HCT116 (cell line): ENCODE measurements at regions not wholly inside any gene's neighbourhood (a gene's known extent, or its start where the extent isn't known, plus 50 kb on each side); places are given as distances from the start of the nearest gene placed in this dataset.

Experiments used
- ATAC-seq: fragments of 200-7000 bp; cut with Tn5 transposase; 2 replicates; pipeline ENCODE4 v1.9.1; 2020; ENCODE audit warnings: mild to moderate bottlenecking, moderate library complexity
- BruUV-seq: library from RNA; stranded (reverse); fragments of 400-500 nt; replicated peaks from 2 replicates; lab custom pipeline; 2021; lab: Mats Ljungman, UMichigan
- CTCF ChIA-PET: fragments of 300-600 bp; sonication (Branson Sonifier 250); formaldehyde crosslinking; loops from one replicate; lab custom pipeline; 2021; ENCODE audit warnings: antibody characterized with exemption; lab: Charles Lee
- POLR2A ChIA-PET: fragments of 300-600, 350-600 bp; sonication (Branson Sonifier 250); formaldehyde crosslinking; loops from one replicate; lab custom pipeline; 2021; ENCODE audit warnings: antibody characterized with exemption; lab: Charles Lee
- RAD21 ChIA-PET, 2 experiments: fragments of 300-600 bp; sonication (Branson Sonifier 250); formaldehyde crosslinking; loops; one replicate each; lab custom pipeline; 2023; ENCODE audit warnings: low total read pairs in 2 of 2; ENCODE audit not compliant: uncharacterized antibody in 2 of 2, unreplicated experiment in 2 of 2, low non-redundant PET in 1 of 2; lab: Charles Lee
- DNase-seq: peaks from one replicate; pipeline ENCODE4 v3.0.0-alpha.2; 2010; ENCODE audit warnings: low read depth, low spot score
- H2AFZ ChIP-seq: fragments of 200-600 bp; shearing (Covaris generic), sonication (generic); 2 replicates; pipeline ENCODE4 v1.6.1; 2017; ENCODE audit warnings: low read depth, mixed run types, mixed read lengths, antibody characterized with exemption, low read length; ENCODE audit not compliant: poor library complexity, severe bottlenecking
- H3K27ac ChIP-seq: 2 replicates; pipeline ENCODE4 v1.5.1; 2012; ENCODE audit warnings: low read depth, low read length
- H3K27me3 ChIP-seq: fragments of 200-600 bp; sonication (generic); 2 replicates; pipeline ENCODE4 v1.6.1; 2016; ENCODE audit warnings: mixed run types, low read length, mixed read lengths; ENCODE audit not compliant: insufficient read depth
- H3K36me3 ChIP-seq, 2 experiments: fragments of 200-500 bp in 1 of 2; fragments of 200-600 bp in 1 of 2; sonication (Bioruptor generic) in 1 of 2; sonication (generic) in 1 of 2; 2 replicates each; pipeline versions ENCODE4 v1.5.1 to v1.6.1; 2014 to 2016; ENCODE audit warnings: low read length in 2 of 2, inconsistent platforms in 1 of 2, mixed read lengths in 1 of 2, mixed run types in 1 of 2; ENCODE audit not compliant: insufficient read depth in 2 of 2, control insufficient read depth in 1 of 2
- H3K4me1 ChIP-seq, 2 experiments: fragments of 200-600 bp in 1 of 2; sonication (generic) in 1 of 2; 2 replicates each; pipeline versions ENCODE4 v1.5.1 to v1.6.1; 2012 to 2017; ENCODE audit warnings: low read length in 2 of 2, inconsistent platforms in 1 of 2, mild to moderate bottlenecking in 1 of 2, mixed read lengths in 1 of 2, mixed run types in 1 of 2, moderate library complexity in 1 of 2; ENCODE audit not compliant: insufficient read depth in 2 of 2, control insufficient read depth in 1 of 2
- H3K4me2 ChIP-seq: fragments of 200-600 bp; sonication (generic); 2 replicates; pipeline ENCODE4 v1.6.1; 2017; ENCODE audit warnings: mixed run types, low read length, mixed read lengths
- H3K4me3 ChIP-seq, 2 experiments: fragments of 200-600 bp in 1 of 2; sonication (generic) in 1 of 2; replicated peaks in 1 of 2; 2 replicates each; pipeline ENCODE4 v1.5.1; 2011 to 2016; ENCODE audit warnings: low read length in 2 of 2, control low read depth in 1 of 2, low read depth in 1 of 2, mild to moderate bottlenecking in 1 of 2, mixed read lengths in 1 of 2, mixed run types in 1 of 2
- H3K79me2 ChIP-seq: fragments of 200-600 bp; sonication (generic); 2 replicates; pipeline ENCODE4 v1.6.1; 2017; ENCODE audit warnings: mild to moderate bottlenecking, mixed run types, low read length, moderate library complexity, mixed read lengths; ENCODE audit not compliant: insufficient read depth
- H3K9ac ChIP-seq: fragments of 200-600 bp; sonication (generic); 2 replicates; pipeline ENCODE4 v1.6.1; 2016; ENCODE audit warnings: low read length, mixed read lengths
- H3K9me2 ChIP-seq: fragments of 200-600 bp; sonication (generic), shearing (Covaris generic); 2 replicates; pipeline ENCODE4 v1.6.1; 2017; ENCODE audit warnings: mixed run types, mild to moderate bottlenecking, moderate library complexity; ENCODE audit not compliant: insufficient read depth
- H3K9me3 ChIP-seq, 2 experiments: fragments of 200-500 bp in 1 of 2; fragments of 200-600 bp in 1 of 2; sonication (Bioruptor generic) in 1 of 2; sonication (generic) in 1 of 2; 2 replicates each; pipeline ENCODE4 v1.6.1; 2014 to 2017; ENCODE audit warnings: low read length in 2 of 2, mixed read lengths in 2 of 2, inconsistent platforms in 1 of 2, low read depth in 1 of 2, mild to moderate bottlenecking in 1 of 2, mixed run types in 1 of 2, moderate library complexity in 1 of 2; ENCODE audit not compliant: control insufficient read depth in 1 of 2, insufficient read depth in 1 of 2
- H4K20me1 ChIP-seq: fragments of 200-600 bp; sonication (generic), shearing (Covaris generic); 2 replicates; pipeline ENCODE4 v1.6.1; 2017; ENCODE audit warnings: mixed run types, mild to moderate bottlenecking, moderate library complexity; ENCODE audit not compliant: insufficient read depth
- CBX3 ChIP-seq: IDR thresholded peaks from 2 replicates; pipeline ENCODE4 v1.6.1; 2012; ENCODE audit warnings: low read depth
- CEBPB ChIP-seq: IDR thresholded peaks from 2 replicates; pipeline ENCODE4 v1.6.1; 2012; ENCODE audit warnings: low read depth
- EGR1 ChIP-seq: IDR thresholded peaks from 2 replicates; pipeline ENCODE4 v1.6.1; 2012; ENCODE audit warnings: low read depth
- EZH2phosphoT487 ChIP-seq: fragments of 200-600 bp; IDR thresholded peaks from 2 replicates; pipeline ENCODE4 v1.6.1; 2018; ENCODE audit warnings: antibody characterized with exemption, borderline replicate concordance
- FOSL1 ChIP-seq: IDR thresholded peaks from 2 replicates; pipeline ENCODE4 v1.6.1; 2012; ENCODE audit warnings: low read depth
- JUND ChIP-seq: IDR thresholded peaks from 2 replicates; pipeline ENCODE4 v1.6.1; 2012
- POLR2A ChIP-seq: IDR thresholded peaks from 2 replicates; pipeline ENCODE4 v1.7.0; 2011; ENCODE audit warnings: borderline replicate concordance; ENCODE audit not compliant: insufficient read depth, insufficient read length; ENCODE audit errors: extremely low read depth
- SIN3A ChIP-seq: IDR thresholded peaks from 2 replicates; pipeline ENCODE4 v1.6.1; 2012; ENCODE audit warnings: low read depth
- TCF7L2 ChIP-seq: IDR thresholded peaks from 2 replicates; pipeline ENCODE4 v1.7.0; 2011; ENCODE audit warnings: borderline replicate concordance, inconsistent platforms; ENCODE audit not compliant: insufficient read depth, insufficient read length; ENCODE audit errors: extremely low read depth
- intact Hi-C: fragments of 100-400 bp; cut with micrococcal nuclease; formaldehyde crosslinking; loops from 2 replicates; pipeline ENCODE4 v1.10.0; 2022
- TF ChIP-seq, protein P1 (sequence below), 3 experiments: fragments of 200-600 bp in 1 of 3; sonication (generic) in 1 of 3; IDR thresholded peaks in 2 of 3; conservative IDR thresholded peaks in 1 of 3; 2 replicates each; pipeline ENCODE4 v1.5.1; 2012 to 2017; ENCODE audit warnings: low read depth in 2 of 3, low read length in 2 of 3, antibody characterized with exemption in 1 of 3, borderline replicate concordance in 1 of 3, control low read depth in 1 of 3, mild to moderate bottlenecking in 1 of 3, mixed read lengths in 1 of 3, mixed run types in 1 of 3, moderate library complexity in 1 of 3; ENCODE audit not compliant: insufficient read depth in 1 of 3

DNA sequence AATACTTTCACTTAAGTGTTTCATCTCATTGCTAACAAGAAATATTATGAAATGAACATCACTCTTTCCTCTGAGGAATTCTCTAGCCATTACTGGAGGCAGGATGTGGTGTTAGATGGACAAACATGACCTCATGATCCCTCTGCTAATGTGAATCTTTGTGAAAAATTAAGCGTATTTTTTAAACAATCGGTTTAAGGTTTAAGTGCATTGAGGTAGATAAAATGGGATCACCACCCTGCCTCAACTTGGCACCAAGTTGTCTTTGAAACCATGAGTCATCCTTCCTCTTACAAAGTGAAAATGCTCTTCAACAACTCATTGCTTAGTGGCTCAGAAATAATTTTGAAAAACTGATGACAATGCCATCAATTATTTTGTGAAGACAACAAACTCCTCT is 76.0 kb upstream of the DCBLD2 start (continued):
- TF ChIP-seq, protein P1, sequence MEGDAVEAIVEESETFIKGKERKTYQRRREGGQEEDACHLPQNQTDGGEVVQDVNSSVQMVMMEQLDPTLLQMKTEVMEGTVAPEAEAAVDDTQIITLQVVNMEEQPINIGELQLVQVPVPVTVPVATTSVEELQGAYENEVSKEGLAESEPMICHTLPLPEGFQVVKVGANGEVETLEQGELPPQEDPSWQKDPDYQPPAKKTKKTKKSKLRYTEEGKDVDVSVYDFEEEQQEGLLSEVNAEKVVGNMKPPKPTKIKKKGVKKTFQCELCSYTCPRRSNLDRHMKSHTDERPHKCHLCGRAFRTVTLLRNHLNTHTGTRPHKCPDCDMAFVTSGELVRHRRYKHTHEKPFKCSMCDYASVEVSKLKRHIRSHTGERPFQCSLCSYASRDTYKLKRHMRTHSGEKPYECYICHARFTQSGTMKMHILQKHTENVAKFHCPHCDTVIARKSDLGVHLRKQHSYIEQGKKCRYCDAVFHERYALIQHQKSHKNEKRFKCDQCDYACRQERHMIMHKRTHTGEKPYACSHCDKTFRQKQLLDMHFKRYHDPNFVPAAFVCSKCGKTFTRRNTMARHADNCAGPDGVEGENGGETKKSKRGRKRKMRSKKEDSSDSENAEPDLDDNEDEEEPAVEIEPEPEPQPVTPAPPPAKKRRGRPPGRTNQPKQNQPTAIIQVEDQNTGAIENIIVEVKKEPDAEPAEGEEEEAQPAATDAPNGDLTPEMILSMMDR (IDR thresholded peaks at IDR 0.05 in 2 of 3, conservative IDR thresholded peaks at IDR 0.05 in 1 of 3; ENCODE audit: borderline replicate concordance in 1 of 3, insufficient read depth in 1 of 3, low read depth in 2 of 3, low read length in 2 of 3) = no peak
- no peak for TF ChIP-seq POLR2A

DNA sequence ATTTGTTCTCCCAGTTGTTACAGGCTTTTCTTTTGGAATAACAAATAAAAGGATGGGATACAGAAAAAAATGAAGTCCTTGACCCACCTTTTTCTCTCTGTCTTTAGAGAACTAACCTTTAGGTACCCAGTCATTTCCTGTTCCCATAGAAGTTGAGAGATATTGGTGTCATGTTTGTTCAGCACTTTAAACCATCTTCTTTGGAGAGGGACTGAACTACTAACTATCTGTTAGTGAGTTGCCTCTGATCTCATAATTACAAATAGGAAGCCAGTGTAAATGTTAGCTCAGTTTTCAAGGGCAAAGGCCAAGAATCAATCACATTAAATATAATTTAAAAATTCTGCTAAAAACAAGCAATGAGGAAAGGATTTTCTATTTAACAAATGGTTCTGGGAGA is 72.9 kb upstream of the DCBLD2 start:
- BruUV-seq = no TSS peak
- Histone ChIP-seq H3K36me3 (no peaks in the 10 kb centered on the region), H3K9me3 (no peaks in the 10 kb centered on the region), H2AFZ (no peak overlapping the region), H3K4me3 (no peak overlapping the region)
- RAD21 ChIA-PET = no interaction called here
- intact Hi-C loops = no loop called here
- TF ChIP-seq FOSL1 (no peak), EGR1 (no peak), POLR2A (no peak), JUND (no peak), CEBPB (no peak), SIN3A (no peak), EZH2phosphoT487 (no peak), TCF7L2 (no peak), CBX3 (no peak)
- TF ChIP-seq, all 23 proteins: peak for 0
- Histone ChIP-seq H3K9me2 (no peaks in the 10 kb centered on the region), H3K79me2 (peaks cover 78% of the 10 kb centered on the region), H3K4me1 (peaks cover 70 to 86% of the 10 kb centered on the region in 2 experiments), H3K27me3 (no peaks in the 10 kb centered on the region), H3K9ac (no peak overlapping the region), H3K27ac (peak overlapping the region; percentile 97), H3K4me2 (no peak overlapping the region), H4K20me1 (no peaks in the 10 kb centered on the region)
- ChIA-PET POLR2A (interaction anchor here (5.6 kb wide), 1 partner anchor 73 kb away, joined by 62 read pairs; the partner anchor contains the start of gene DCBLD2), CTCF (no interaction called here)
- DNase-seq (no peak), ATAC-seq (no peak)
